Stimulated activated CD4-positive, alpha-beta T cell treated with anti-CD3 and anti-CD28 coated beads, Interleukin-2, amount 100 ng/mL, for 24 hours (primary cell): ENCODE measurements at regions not wholly inside any gene's neighbourhood (a gene's known extent, or its start where the extent isn't known, plus 50 kb on each side); places are given as distances from the start of the nearest gene placed in this dataset.

Experiments used
- DNase-seq, 2 donors: peaks; one replicate each; pipeline ENCODE4 v3.0.0-alpha.2; 2020

GRCh38 chr9:73566627-73567026 is 415.0 kb downstream of the ANXA1 start:
- no peak for DNase-seq

- DNase-seq = no peak
Observed at GRCh38 chr9:73573235-73573634, 421.6 kb downstream of the ANXA1 start.

- DNase-seq = no peak
Observed at GRCh38 chr9:73575101-73576060, 423.7 kb downstream of the ANXA1 start.

- DNase-seq = no peak
Observed at GRCh38 chr9:73577848-73578247, 426.2 kb downstream of the ANXA1 start.

- no peak for DNase-seq
Observed at GRCh38 chr9:73579823-73580222, 428.2 kb downstream of the ANXA1 start.

- DNase-seq = no peak
Observed at GRCh38 chr9:73583576-73583975, 431.9 kb downstream of the ANXA1 start.

GRCh38 chr9:73595036-73595545 is 443.4 kb downstream of the ANXA1 start:
- DNase-seq = no peak

GRCh38 chr9:73596321-73596720 is 444.7 kb downstream of the ANXA1 start:
- no peak for DNase-seq

- DNase-seq = no peak
Observed at GRCh38 chr9:73597039-73597438, 445.4 kb downstream of the ANXA1 start.

GRCh38 chr9:73597771-73598170 is 446.1 kb downstream of the ANXA1 start:
- no peak for DNase-seq

- no peak for DNase-seq
Observed at GRCh38 chr9:73609381-73609780, 457.7 kb downstream of the ANXA1 start.

- no peak for DNase-seq
Observed at GRCh38 chr9:73611032-73611431, 459.4 kb downstream of the ANXA1 start.

- DNase-seq = no peak
Observed at GRCh38 chr9:73613092-73613701, 461.5 kb downstream of the ANXA1 start.

- no peak for DNase-seq
Observed at GRCh38 chr9:73615557-73615956, 463.9 kb downstream of the ANXA1 start.

- DNase-seq = no peak
Observed at GRCh38 chr9:73617586-73617985, 465.9 kb downstream of the ANXA1 start.

- no peak for DNase-seq
Observed at GRCh38 chr9:73640971-73641370, 489.3 kb downstream of the ANXA1 start.

- DNase-seq = no peak
Observed at GRCh38 chr9:73643379-73644013, 491.8 kb downstream of the ANXA1 start.

GRCh38 chr9:73647560-73647959 is 495.9 kb downstream of the ANXA1 start:
- DNase-seq = no peak

- DNase-seq = no peak
Observed at GRCh38 chr9:73649552-73649951, 497.9 kb downstream of the ANXA1 start.

GRCh38 chr9:73655363-73655762 is 503.7 kb downstream of the ANXA1 start:
- DNase-seq = no peak

GRCh38 chr9:73655831-73656230 is 504.2 kb downstream of the ANXA1 start:
- no peak for DNase-seq

GRCh38 chr9:73665253-73665652 is 513.6 kb downstream of the ANXA1 start:
- DNase-seq = no peak

- DNase-seq = no peak
Observed at GRCh38 chr9:73667749-73668148, 516.1 kb downstream of the ANXA1 start.

GRCh38 chr9:73680831-73681230 is 529.2 kb downstream of the ANXA1 start:
- no peak for DNase-seq
